T-cell (primary cell): ENCODE measurements at regions not wholly inside any gene's neighbourhood (a gene's known extent, or its start where the extent isn't known, plus 50 kb on each side); places are given as distances from the start of the nearest gene placed in this dataset.

Experiments
- ATAC-seq, 4 experiments: fragments of 200-7000 bp in 3 of 4; fragments of 150-1000 bp in 1 of 4; cut with Tn5 transposase; replicated peaks in 1 of 4; 1 replicate in 3 of 4; 2 replicates in 1 of 4; pipeline ENCODE4 v1.10.0; 2021; ENCODE audit warnings: moderate library complexity in 3 of 4, mild to moderate bottlenecking in 2 of 4, moderate number of reproducible peaks in 1 of 4
- CTCF ChIA-PET, 2 donors: fragments of 300-600 bp; sonication (Branson Sonifier 250); formaldehyde crosslinking; loops; one replicate each; lab custom pipeline; 2022; ENCODE audit warnings: antibody characterized with exemption in 2 of 2; lab: Charles Lee
- POLR2A ChIA-PET, 2 donors: fragments of 300-600 bp; sonication (Branson Sonifier 250); formaldehyde crosslinking; loops; one replicate each; lab custom pipeline; 2022; ENCODE audit warnings: antibody characterized with exemption in 2 of 2; lab: Charles Lee
- DNase-seq, 35 experiments: peaks; one replicate each; pipeline versions ENCODE4 v3.0.0 to v3.0.0-alpha.2; 2013 to 2023
- H3K27ac ChIP-seq: one replicate; pipeline ENCODE4 v1.5.1; 2013; ENCODE audit warnings: low read length
- H3K27me3 ChIP-seq, 2 experiments: replicated peaks in 1 of 2; 1 replicate in 1 of 2; 2 replicates in 1 of 2; pipeline versions ENCODE4 v1.6.1 to v1.7.0; 2013; ENCODE audit warnings: low read length in 1 of 2, mixed read lengths in 1 of 2; ENCODE audit not compliant: control insufficient read depth in 2 of 2, insufficient read depth in 2 of 2; ENCODE audit errors: extremely low read depth in 1 of 2
- H3K36me3 ChIP-seq, 2 donors: 1 replicate in 1 of 2; 2 replicates in 1 of 2; pipeline versions ENCODE4 v1.6.1 to v1.7.0; 2013; ENCODE audit warnings: low read length in 1 of 2; ENCODE audit not compliant: control insufficient read depth in 2 of 2, insufficient read depth in 1 of 2; ENCODE audit errors: extremely low read depth in 1 of 2
- H3K4me1 ChIP-seq, 2 experiments: 1 replicate in 1 of 2; 2 replicates in 1 of 2; pipeline versions ENCODE4 v1.6.1 to v1.7.0; 2013; ENCODE audit warnings: low read length in 2 of 2, mixed read lengths in 1 of 2; ENCODE audit not compliant: insufficient read depth in 2 of 2, control insufficient read depth in 1 of 2; ENCODE audit errors: extremely low read depth in 1 of 2
- H3K4me3 ChIP-seq, 2 donors: 1 replicate in 1 of 2; 2 replicates in 1 of 2; pipeline versions ENCODE4 v1.5.1 to v1.7.0; 2013; ENCODE audit warnings: mild to moderate bottlenecking in 2 of 2, low read length in 1 of 2, moderate library complexity in 1 of 2; ENCODE audit not compliant: control insufficient read depth in 1 of 2; ENCODE audit errors: extremely low read depth in 1 of 2
- H3K9me3 ChIP-seq: 2 replicates; pipeline ENCODE4 v1.7.0; 2013
- H3K27ac Mint-ChIP-seq, 2 donors: one replicate each; pipeline ENCODE4 v1.8.0; 2020 to 2021; ENCODE audit warnings: mild to moderate bottlenecking in 2 of 2, mixed read lengths in 2 of 2
- H3K27me3 Mint-ChIP-seq, 2 donors: one replicate each; pipeline ENCODE4 v1.8.0; 2021 to 2022; ENCODE audit warnings: mixed read lengths in 2 of 2
- H3K36me3 Mint-ChIP-seq: one replicate; pipeline ENCODE4 v1.8.0; 2021; ENCODE audit warnings: mixed read lengths
- H3K4me1 Mint-ChIP-seq, 3 donors: one replicate each; pipeline ENCODE4 v1.8.0; 2020 to 2022; ENCODE audit warnings: mixed read lengths in 3 of 3, mild to moderate bottlenecking in 1 of 3
- H3K4me3 Mint-ChIP-seq, 3 donors: one replicate each; pipeline ENCODE4 v1.8.0; 2020 to 2022; ENCODE audit warnings: mild to moderate bottlenecking in 3 of 3, mixed read lengths in 3 of 3, moderate library complexity in 3 of 3
- H3K9me3 Mint-ChIP-seq, 3 donors: one replicate each; pipeline ENCODE4 v1.8.0; 2020 to 2022; ENCODE audit warnings: mixed read lengths in 3 of 3
- whole genome bisulfite sequencing: methylation state at CpG from one replicate; pipeline ENCODE4 v1.1.5; 2013; ENCODE audit warnings: missing lambda C conversion rate; ENCODE audit not compliant: insufficient coverage; 5-methylcytosine and 5-hydroxymethylcytosine counted together

GRCh38 chr1:4519954-4520353 is 134.5 kb upstream of the AJAP1 start:
- ChIA-PET CTCF (no interaction called here), POLR2A (no interaction called here)
- H3K27me3 Mint-ChIP-seq, result peaks cover 2 to 5% of the 10 kb centered on the region in 2 donors
- H3K36me3 Mint-ChIP-seq, result no peaks in the 10 kb centered on the region
- H3K27ac Mint-ChIP-seq, result no peak overlapping the region
- DNase-seq (no peak), ATAC-seq (no peak)
- no peaks in the 10 kb centered on the region for H3K36me3 ChIP-seq
- H3K9me3 ChIP-seq, result no peaks in the 10 kb centered on the region
- H3K4me1 Mint-ChIP-seq, result no peaks in the 10 kb centered on the region
- H3K4me3 ChIP-seq, result no peak overlapping the region
- H3K9me3 Mint-ChIP-seq, result no peaks in the 10 kb centered on the region
- H3K27me3 ChIP-seq, result peaks cover 0 to 13% of the 10 kb centered on the region in 2 experiments
- H3K4me3 Mint-ChIP-seq, result no peak overlapping the region
- no peak overlapping the region for H3K27ac ChIP-seq
- WGBS, result 77% methylated on average over 4 of the region's 6 CpGs
- no peaks in the 10 kb centered on the region for H3K4me1 ChIP-seq

- H3K36me3 Mint-ChIP-seq, result no peaks in the 10 kb centered on the region
- peaks cover 0 to 10% of the 10 kb centered on the region in 2 experiments for H3K27me3 ChIP-seq
- H3K27me3 Mint-ChIP-seq, result peaks cover 0 to 9% of the 10 kb centered on the region in 2 donors
- no peaks in the 10 kb centered on the region for H3K9me3 Mint-ChIP-seq
- H3K4me1 Mint-ChIP-seq, result no peaks in the 10 kb centered on the region
- DNase-seq (no peak), ATAC-seq (no peak)
- no peak overlapping the region for H3K4me3 ChIP-seq
- CTCF ChIA-PET, result no interaction called here
- no peak overlapping the region for H3K4me3 Mint-ChIP-seq
- no peak overlapping the region for H3K27ac ChIP-seq
- no peaks in the 10 kb centered on the region for H3K36me3 ChIP-seq
- POLR2A ChIA-PET, result no interaction called here
- WGBS, result 100% methylated on average over 1 of the region's 4 CpGs
- H3K9me3 ChIP-seq, result no peaks in the 10 kb centered on the region
- no peaks in the 10 kb centered on the region for H3K4me1 ChIP-seq
- H3K27ac Mint-ChIP-seq, result no peak overlapping the region
Measured at GRCh38 chr1:4523551-4523950, 130.9 kb upstream of the AJAP1 start.

- H3K36me3 Mint-ChIP-seq, result no peaks in the 10 kb centered on the region
- ChIA-PET CTCF (no interaction called here), POLR2A (no interaction called here)
- DNase-seq (no peak), ATAC-seq (no peak)
- no peaks in the 10 kb centered on the region for H3K36me3 ChIP-seq
- H3K9me3 ChIP-seq, result no peaks in the 10 kb centered on the region
- no peaks in the 10 kb centered on the region for H3K9me3 Mint-ChIP-seq
- WGBS, result 74% methylated on average over 4 of the region's 8 CpGs
- no peak overlapping the region for H3K27ac Mint-ChIP-seq
- H3K27me3 ChIP-seq, result peaks cover 0 to 11% of the 10 kb centered on the region in 2 experiments
- H3K4me1 Mint-ChIP-seq, result no peaks in the 10 kb centered on the region
- peaks cover 0 to 12% of the 10 kb centered on the region in 2 donors for H3K27me3 Mint-ChIP-seq
- H3K4me3 Mint-ChIP-seq, result no peak overlapping the region
- no peaks in the 10 kb centered on the region for H3K4me1 ChIP-seq
- H3K4me3 ChIP-seq, result no peak overlapping the region
- H3K27ac ChIP-seq, result no peak overlapping the region
Measured at GRCh38 chr1:4526747-4527146, 127.7 kb upstream of the AJAP1 start.

GRCh38 chr1:4527819-4528218 is 126.6 kb upstream of the AJAP1 start:
- no peaks in the 10 kb centered on the region for H3K36me3 Mint-ChIP-seq
- Histone ChIP-seq H3K27me3 (peaks cover 0 to 11% of the 10 kb centered on the region in 2 experiments), H3K9me3 (no peaks in the 10 kb centered on the region), H3K27ac (no peak overlapping the region), H3K36me3 (no peaks in the 10 kb centered on the region), H3K4me1 (no peaks in the 10 kb centered on the region), H3K4me3 (no peak overlapping the region)
- peaks cover 0 to 21% of the 10 kb centered on the region in 2 donors for H3K27me3 Mint-ChIP-seq
- ChIA-PET CTCF (no interaction called here), POLR2A (no interaction called here)
- H3K27ac Mint-ChIP-seq, result no peak overlapping the region
- WGBS, result 79% methylated on average over 18 of the region's 18 CpGs
- H3K4me3 Mint-ChIP-seq, result no peak overlapping the region
- ATAC-seq (no peak), DNase-seq (no peak)
- H3K9me3 Mint-ChIP-seq, result no peaks in the 10 kb centered on the region
- H3K4me1 Mint-ChIP-seq, result no peaks in the 10 kb centered on the region

GRCh38 chr1:4528590-4528989 is 125.8 kb upstream of the AJAP1 start:
- Mint-ChIP-seq H3K27me3 (peaks cover 0 to 21% of the 10 kb centered on the region in 2 donors), H3K4me3 (no peak overlapping the region), H3K4me1 (no peaks in the 10 kb centered on the region), H3K9me3 (no peaks in the 10 kb centered on the region), H3K36me3 (no peaks in the 10 kb centered on the region), H3K27ac (no peak overlapping the region)
- POLR2A ChIA-PET, result no interaction called here
- H3K27me3 ChIP-seq, result peaks cover 0 to 14% of the 10 kb centered on the region in 2 experiments
- H3K36me3 ChIP-seq, result no peaks in the 10 kb centered on the region
- 76% methylated on average over 6 of the region's 10 CpGs for WGBS
- no peaks in the 10 kb centered on the region for H3K4me1 ChIP-seq
- no peak overlapping the region for H3K27ac ChIP-seq
- no peak for DNase-seq
- CTCF ChIA-PET, result no interaction called here
- H3K4me3 ChIP-seq, result no peak overlapping the region
- no peaks in the 10 kb centered on the region for H3K9me3 ChIP-seq
- ATAC-seq, result no peak

- ATAC-seq, result no peak
- peaks cover 0 to 21% of the 10 kb centered on the region in 2 donors for H3K27me3 Mint-ChIP-seq
- 69% methylated on average over 14 of the region's 14 CpGs for WGBS
Measured at GRCh38 chr1:4529446-4530165, 124.8 kb upstream of the AJAP1 start.

More at GRCh38 chr1:4529446-4530165, 124.8 kb upstream of the AJAP1 start:
- Histone ChIP-seq H3K36me3 (no peaks in the 10 kb centered on the region), H3K27ac (no peak overlapping the region), H3K4me1 (no peaks in the 10 kb centered on the region), H3K9me3 (no peaks in the 10 kb centered on the region), H3K4me3 (no peak overlapping the region), H3K27me3 (peaks cover 0 to 14% of the 10 kb centered on the region in 2 experiments)
- Mint-ChIP-seq H3K27ac (no peak overlapping the region), H3K4me1 (no peaks in the 10 kb centered on the region), H3K4me3 (no peak overlapping the region), H3K36me3 (no peaks in the 10 kb centered on the region), H3K9me3 (no peaks in the 10 kb centered on the region)
- ChIA-PET CTCF (no interaction called here), POLR2A (no interaction called here)
- no peak for DNase-seq
